Colonic mucosa (tissue), 4 donors: ENCODE measurements at regions not wholly inside any gene's neighbourhood (a gene's known extent, or its start where the extent isn't known, plus 50 kb on each side); places are given as distances from the start of the nearest gene placed in this dataset.

ENCODE experiments used
- DNase-seq: peaks from one replicate; pipeline ENCODE4 v3.0.0-alpha.2; 2020
- H3K27ac ChIP-seq: fragments of 200-600 bp; one replicate; pipeline ENCODE4 v1.8.0; 2021
- H3K27me3 ChIP-seq: fragments of 200-600 bp; one replicate; pipeline ENCODE4 v1.8.0; 2021
- H3K36me3 ChIP-seq: fragments of 200-600 bp; one replicate; pipeline ENCODE4 v1.8.0; 2021
- H3K4me1 ChIP-seq: fragments of 200-600 bp; one replicate; pipeline ENCODE4 v1.8.0; 2021; ENCODE audit warnings: mild to moderate bottlenecking
- H3K4me3 ChIP-seq: fragments of 200-600 bp; one replicate; pipeline ENCODE4 v1.8.0; 2021
- H3K9ac ChIP-seq, 2 donors: one replicate each; pipeline ENCODE4 v1.7.0; 2013; ENCODE audit warnings: control low read depth in 2 of 2, low read depth in 2 of 2, low read length in 2 of 2
- H3K9me3 ChIP-seq: fragments of 200-600 bp; one replicate; pipeline ENCODE4 v1.8.0; 2021
- CTCF ChIP-seq: fragments of 200-600 bp; IDR thresholded peaks from one replicate; pipeline ENCODE4 v1.8.0; 2022; ENCODE audit warnings: antibody characterized with exemption, mild to moderate bottlenecking
- intact Hi-C: fragments of 100-400 bp; cut with DNase I; formaldehyde crosslinking; loops from one replicate; pipeline ENCODE4 v1.14.1; 2022
- donor health status: healthy.
- donor health status: DM: no; HTN: no; CAD: no.
- donor health status: DM: no; HTN: no; CAD: no.

GRCh38 chr20:55159230-55159629 lies 683.8 kb downstream of the DOK5 start:
- no peaks in the 10 kb centered on the region for H3K9me3 ChIP-seq
- no peak overlapping the region for H3K9ac ChIP-seq
- H3K4me1 ChIP-seq = no peaks in the 10 kb centered on the region
- no peak overlapping the region for H3K27ac ChIP-seq
- intact Hi-C loops = no loop called here
- no peak for DNase-seq
- no peak overlapping the region for H3K4me3 ChIP-seq
- H3K36me3 ChIP-seq = no peaks in the 10 kb centered on the region
- no peaks in the 10 kb centered on the region for H3K27me3 ChIP-seq
- TF ChIP-seq CTCF = no peak

GRCh38 chr20:55158446-55158845 lies 683.1 kb downstream of the DOK5 start:
- no peak for DNase-seq
- Histone ChIP-seq H3K36me3 (no peaks in the 10 kb centered on the region), H3K27ac (no peak overlapping the region), H3K27me3 (no peaks in the 10 kb centered on the region), H3K4me1 (no peaks in the 10 kb centered on the region), H3K9me3 (no peaks in the 10 kb centered on the region), H3K9ac (no peak overlapping the region), H3K4me3 (no peak overlapping the region)
- no peak for TF ChIP-seq CTCF
- intact Hi-C loops = no loop called here

GRCh38 chr20:55155360-55155759 lies 680.0 kb downstream of the DOK5 start:
- no peak for TF ChIP-seq CTCF
- H3K27ac ChIP-seq = no peak overlapping the region
- H3K9ac ChIP-seq = no peak overlapping the region
- intact Hi-C loops = no loop called here
- no peaks in the 10 kb centered on the region for H3K27me3 ChIP-seq
- DNase-seq = no peak
- no peaks in the 10 kb centered on the region for H3K4me1 ChIP-seq
- H3K36me3 ChIP-seq = no peaks in the 10 kb centered on the region
- H3K9me3 ChIP-seq = no peaks in the 10 kb centered on the region
- H3K4me3 ChIP-seq = no peak overlapping the region

GRCh38 chr20:55153001-55153645 lies 677.7 kb downstream of the DOK5 start:
- intact Hi-C loops = no loop called here
- no peaks in the 10 kb centered on the region for H3K36me3 ChIP-seq

GRCh38 chr20:55151171-55151570 lies 675.8 kb downstream of the DOK5 start:
- no peaks in the 10 kb centered on the region for H3K36me3 ChIP-seq
- intact Hi-C loops = no loop called here
- no peak overlapping the region for H3K9ac ChIP-seq
- no peak for TF ChIP-seq CTCF
- DNase-seq = no peak
- H3K27me3 ChIP-seq = no peaks in the 10 kb centered on the region
- H3K4me3 ChIP-seq = no peak overlapping the region
- H3K4me1 ChIP-seq = no peaks in the 10 kb centered on the region
- H3K9me3 ChIP-seq = no peaks in the 10 kb centered on the region
- H3K27ac ChIP-seq = no peak overlapping the region

More at GRCh38 chr20:55153001-55153645, 677.7 kb downstream of the DOK5 start:
- Histone ChIP-seq H3K4me3 (no peak overlapping the region), H3K27ac (no peak overlapping the region), H3K4me1 (no peaks in the 10 kb centered on the region), H3K9me3 (no peaks in the 10 kb centered on the region), H3K9ac (no peak overlapping the region), H3K27me3 (no peaks in the 10 kb centered on the region)
- TF ChIP-seq CTCF = no peak
- no peak for DNase-seq
